Kidney (tissue), 13 donors: ENCODE measurements at regions not wholly inside any gene's neighbourhood (a gene's known extent, or its start where the extent isn't known, plus 50 kb on each side); places are given as distances from the start of the nearest gene placed in this dataset.
A peak's percentile ranks its signal among the peaks of the same experiment; 100 is the strongest.

Experiments
- DNase-seq, 5 donors: peaks; one replicate each; pipeline ENCODE4 v3.0.0-alpha.2; 2013 to 2020
- FAIRE-seq: peaks from 2 replicates; lab custom pipeline; 2012; peaks lifted over from hg19 to GRCh38; lab: Jason Lieb, UNC
- H3K27ac ChIP-seq, 2 donors: one replicate each; pipeline ENCODE4 v1.7.0; 2013; ENCODE audit warnings: low read depth in 2 of 2, low read length in 2 of 2, inconsistent platforms in 1 of 2
- H3K27me3 ChIP-seq: one replicate; pipeline ENCODE4 v1.7.1; 2013; ENCODE audit warnings: low read length, inconsistent platforms; ENCODE audit not compliant: control insufficient read depth, insufficient read depth
- H3K36me3 ChIP-seq, 3 donors: one replicate each; pipeline versions ENCODE4 v1.7.0 to v1.7.1; 2013; ENCODE audit warnings: low read length in 3 of 3, control low read depth in 1 of 3, inconsistent platforms in 1 of 3; ENCODE audit not compliant: insufficient read depth in 3 of 3, control insufficient read depth in 2 of 3
- H3K4me1 ChIP-seq, 3 donors: one replicate each; pipeline versions ENCODE4 v1.7.0 to v1.7.1; 2013; ENCODE audit warnings: low read length in 3 of 3, inconsistent platforms in 1 of 3, low read depth in 1 of 3; ENCODE audit not compliant: control insufficient read depth in 2 of 3, insufficient read depth in 2 of 3
- H3K4me3 ChIP-seq, 3 donors: one replicate each; pipeline versions ENCODE4 v1.7.0 to v1.8.1; 2013; ENCODE audit warnings: low read length in 3 of 3, control low read depth in 1 of 3, inconsistent platforms in 1 of 3
- H3K9ac ChIP-seq, 3 donors: one replicate each; pipeline versions ENCODE4 v1.7.0 to v1.7.1; 2013; ENCODE audit warnings: low read length in 3 of 3, control low read depth in 1 of 3, inconsistent platforms in 1 of 3
- H3K9me3 ChIP-seq, 3 donors: one replicate each; pipeline versions ENCODE4 v1.7.0 to v1.7.1; 2013; ENCODE audit warnings: low read length in 3 of 3, control low read depth in 1 of 3, inconsistent platforms in 1 of 3; ENCODE audit not compliant: control insufficient read depth in 2 of 3, insufficient read depth in 1 of 3
- CTCF ChIP-seq: IDR thresholded peaks from 3 replicates; pipeline ENCODE4 v1.5.1; 2012; ENCODE audit warnings: mild to moderate bottlenecking, moderate library complexity, borderline replicate concordance; ENCODE audit not compliant: insufficient read depth; ENCODE audit errors: extremely low read depth
- intact Hi-C: fragments of 100-400 bp; cut with DNase I; formaldehyde crosslinking; loops from one replicate; pipeline ENCODE4 v1.11.1; 2022
- donor health status: control.
- donor health status: control.
- donor health status: control.
- donor health status: control.
- donor health status: control.
- donor health status: DM: yes; HTN: yes; CAD: no.
- donor health status: Normal renal cell carcinoma (clear cell type).

GRCh38 chr4:89587364-89587763, 249.6 kb downstream of the SNCA start:
- H3K27ac ChIP-seq = no peak overlapping the region
- H3K27me3 ChIP-seq = no peaks in the 10 kb centered on the region
- H3K9me3 ChIP-seq = no peaks in the 10 kb centered on the region
- no peak for TF ChIP-seq CTCF
- DNase-seq (no peak), FAIRE-seq (no peak)
- H3K36me3 ChIP-seq = no peaks in the 10 kb centered on the region
- intact Hi-C loops = no loop called here
- H3K4me3 ChIP-seq = no peak overlapping the region
- H3K9ac ChIP-seq = no peak overlapping the region
- H3K4me1 ChIP-seq = no peaks in the 10 kb centered on the region

- TF ChIP-seq CTCF = peak; percentile 13
- no peak overlapping the region for H3K27ac ChIP-seq
- FAIRE-seq (peak; percentile 47), DNase-seq (no peak)
- intact Hi-C loops = no loop called here
- no peak overlapping the region for H3K9ac ChIP-seq
- H3K36me3 ChIP-seq = no peaks in the 10 kb centered on the region
- no peaks in the 10 kb centered on the region for H3K27me3 ChIP-seq
- H3K4me3 ChIP-seq = no peak overlapping the region
- H3K4me1 ChIP-seq = no peaks in the 10 kb centered on the region
- no peaks in the 10 kb centered on the region for H3K9me3 ChIP-seq
Observed at GRCh38 chr4:89586864-89587263, 250.1 kb downstream of the SNCA start.

- intact Hi-C loops = no loop called here
- Histone ChIP-seq H3K4me1 (no peaks in the 10 kb centered on the region), H3K27me3 (no peaks in the 10 kb centered on the region), H3K4me3 (no peak overlapping the region), H3K9ac (no peak overlapping the region), H3K27ac (no peak overlapping the region), H3K9me3 (no peaks in the 10 kb centered on the region), H3K36me3 (no peaks in the 10 kb centered on the region)
- peak in 1 of 5 donors; percentile 15 for DNase-seq
- no peak for TF ChIP-seq CTCF
- no peak for FAIRE-seq
Observed at GRCh38 chr4:89586318-89586717, 250.6 kb downstream of the SNCA start.
